Mesenchymal stem cell (in vitro differentiated cells and primary cell): ENCODE measurements at regions not wholly inside any gene's neighbourhood (a gene's known extent, or its start where the extent isn't known, plus 50 kb on each side); places are given as distances from the start of the nearest gene placed in this dataset.

Source experiments
- DNase-seq: peaks from one replicate; pipeline ENCODE4 v3.0.0-alpha.2; 2013
- H2AFZ ChIP-seq: one replicate; pipeline ENCODE4 v1.6.1; 2013; ENCODE audit warnings: low read depth, mild to moderate bottlenecking, control low read depth, inconsistent platforms, low read length, moderate library complexity
- H2AK5ac ChIP-seq: 2 replicates; pipeline ENCODE4 v1.6.1; 2013; ENCODE audit warnings: low read length, moderate library complexity, mild to moderate bottlenecking, inconsistent platforms; ENCODE audit not compliant: severe bottlenecking
- H2BK120ac ChIP-seq: one replicate; pipeline ENCODE4 v1.6.1; 2013; ENCODE audit warnings: low read depth, mild to moderate bottlenecking, inconsistent platforms, low read length, moderate library complexity
- H2BK12ac ChIP-seq, 2 experiments: one replicate each; pipeline ENCODE4 v1.6.1; 2013; ENCODE audit warnings: inconsistent platforms in 2 of 2, low read length in 2 of 2, mild to moderate bottlenecking in 2 of 2, moderate library complexity in 2 of 2, control low read depth in 1 of 2
- H2BK15ac ChIP-seq: one replicate; pipeline ENCODE4 v1.6.1; 2013; ENCODE audit warnings: mild to moderate bottlenecking, low read depth, inconsistent platforms; ENCODE audit not compliant: poor library complexity, severe bottlenecking
- H2BK5ac ChIP-seq: 2 replicates; pipeline ENCODE4 v1.6.1; 2013; ENCODE audit warnings: low read depth, mild to moderate bottlenecking, low read length, control low read depth, inconsistent platforms; ENCODE audit not compliant: poor library complexity, severe bottlenecking
- H3K14ac ChIP-seq, 2 experiments: one replicate each; pipeline ENCODE4 v1.6.1; 2013; ENCODE audit warnings: inconsistent platforms in 2 of 2, low read length in 2 of 2, control low read depth in 1 of 2, mild to moderate bottlenecking in 1 of 2, moderate library complexity in 1 of 2
- H3K18ac ChIP-seq, 2 experiments: one replicate each; pipeline ENCODE4 v1.6.1; 2013; ENCODE audit warnings: inconsistent platforms in 2 of 2, low read length in 2 of 2, control low read depth in 1 of 2, low read depth in 1 of 2, mild to moderate bottlenecking in 1 of 2
- H3K23ac ChIP-seq, 2 experiments: one replicate each; pipeline ENCODE4 v1.6.1; 2013; ENCODE audit warnings: inconsistent platforms in 2 of 2, low read length in 2 of 2, mild to moderate bottlenecking in 2 of 2, moderate library complexity in 2 of 2, control low read depth in 1 of 2
- H3K27ac ChIP-seq: 2 replicates; pipeline ENCODE4 v1.5.1; 2013; ENCODE audit warnings: mild to moderate bottlenecking, moderate library complexity, low read length, control low read depth, inconsistent platforms; ENCODE audit not compliant: poor library complexity, severe bottlenecking
- H3K27me3 ChIP-seq, 2 experiments: 2 replicates each; pipeline versions ENCODE4 v1.6.1 to v1.7.0; 2013; ENCODE audit warnings: low read length in 2 of 2, mild to moderate bottlenecking in 2 of 2, moderate library complexity in 2 of 2, control low read depth in 1 of 2, inconsistent platforms in 1 of 2; ENCODE audit not compliant: control insufficient read depth in 1 of 2, insufficient read depth in 1 of 2
- H3K36me3 ChIP-seq, 2 experiments: 2 replicates each; pipeline versions ENCODE4 v1.6.1 to v1.7.0; 2013; ENCODE audit warnings: low read length in 2 of 2, control low read depth in 1 of 2, inconsistent platforms in 1 of 2, low read depth in 1 of 2, mild to moderate bottlenecking in 1 of 2; ENCODE audit not compliant: insufficient read depth in 2 of 2, control insufficient read depth in 1 of 2
- H3K4ac ChIP-seq, 2 experiments: one replicate each; pipeline ENCODE4 v1.6.1; 2013; ENCODE audit warnings: inconsistent platforms in 2 of 2, low read length in 2 of 2, mild to moderate bottlenecking in 2 of 2, moderate library complexity in 2 of 2, control low read depth in 1 of 2, low read depth in 1 of 2
- H3K4me1 ChIP-seq: 2 replicates; pipeline ENCODE4 v1.6.1; 2013; ENCODE audit warnings: low read depth, low read length, control low read depth; ENCODE audit not compliant: control insufficient read depth, insufficient read depth
- H3K4me2 ChIP-seq: 2 replicates; pipeline ENCODE4 v1.6.1; 2013; ENCODE audit warnings: low read length, mild to moderate bottlenecking, inconsistent platforms; ENCODE audit not compliant: poor library complexity, severe bottlenecking
- H3K4me3 ChIP-seq, 2 experiments: 2 replicates each; pipeline versions ENCODE4 v1.5.1 to v1.7.0; 2013; ENCODE audit warnings: low read length in 2 of 2, mild to moderate bottlenecking in 2 of 2, control low read depth in 1 of 2, low read depth in 1 of 2; ENCODE audit not compliant: insufficient read depth in 1 of 2
- H3K79me1 ChIP-seq: replicated peaks from 2 replicates; pipeline ENCODE4 v1.6.1; 2013; ENCODE audit warnings: mild to moderate bottlenecking, control low read depth, low read length, inconsistent platforms; ENCODE audit not compliant: poor library complexity, severe bottlenecking
- H3K9ac ChIP-seq: 2 replicates; pipeline ENCODE4 v1.7.0; 2013; ENCODE audit warnings: mild to moderate bottlenecking, low read length, moderate library complexity
- H3K9me3 ChIP-seq: 2 replicates; pipeline ENCODE4 v1.7.0; 2013; ENCODE audit warnings: mild to moderate bottlenecking, low read length; ENCODE audit not compliant: control insufficient read depth
- H4K8ac ChIP-seq: one replicate; pipeline ENCODE4 v1.6.1; 2013; ENCODE audit warnings: inconsistent platforms, mild to moderate bottlenecking, low read length, moderate library complexity
- H4K91ac ChIP-seq: one replicate; pipeline ENCODE4 v1.6.1; 2013; ENCODE audit warnings: mild to moderate bottlenecking, low read length, inconsistent platforms
- WGBS: methylation state at CpG from one replicate; pipeline ENCODE4 v1.1.7; 2013; ENCODE audit warnings: mixed read lengths; 5-methylcytosine and 5-hydroxymethylcytosine counted together

GRCh38 chr3:168582503-168582902 lies 486.8 kb upstream of the GOLIM4 start:
- Histone ChIP-seq H3K4me2 (no peak overlapping the region), H3K27me3 (no peaks in the 10 kb centered on the region), H3K4me1 (no peaks in the 10 kb centered on the region), H3K4me3 (no peak overlapping the region), H3K27ac (no peak overlapping the region), H2BK5ac (no peak overlapping the region), H3K79me1 (no peaks in the 10 kb centered on the region), H3K18ac (no peak overlapping the region), H4K8ac (no peak overlapping the region), H2AFZ (no peak overlapping the region), H2BK15ac (no peak overlapping the region), H2BK120ac (no peak overlapping the region), H3K9me3 (no peaks in the 10 kb centered on the region), H2BK12ac (no peak overlapping the region), H2AK5ac (no peak overlapping the region), H3K23ac (no peak overlapping the region), H3K9ac (no peak overlapping the region), H4K91ac (no peak overlapping the region), H3K14ac (no peak overlapping the region), H3K36me3 (no peaks in the 10 kb centered on the region), H3K4ac (no peak overlapping the region)
- DNase-seq, result no peak

GRCh38 chr3:168581771-168582225 lies 486.1 kb upstream of the GOLIM4 start:
- Histone ChIP-seq H2BK5ac (no peak overlapping the region), H3K9me3 (no peaks in the 10 kb centered on the region), H3K18ac (no peak overlapping the region), H2AK5ac (no peak overlapping the region), H3K4ac (no peak overlapping the region), H2BK120ac (no peak overlapping the region), H3K4me2 (no peak overlapping the region), H3K4me1 (no peaks in the 10 kb centered on the region), H4K8ac (no peak overlapping the region), H4K91ac (no peak overlapping the region), H3K79me1 (no peaks in the 10 kb centered on the region), H3K23ac (no peak overlapping the region), H2BK15ac (no peak overlapping the region), H3K4me3 (no peak overlapping the region), H2AFZ (no peak overlapping the region), H3K27me3 (no peaks in the 10 kb centered on the region), H3K27ac (no peak overlapping the region), H3K14ac (no peak overlapping the region), H3K9ac (no peak overlapping the region), H3K36me3 (no peaks in the 10 kb centered on the region), H2BK12ac (no peak overlapping the region)
- WGBS, result 80% methylated on average over 1 of the region's 2 CpGs
- no peak for DNase-seq

DNA sequence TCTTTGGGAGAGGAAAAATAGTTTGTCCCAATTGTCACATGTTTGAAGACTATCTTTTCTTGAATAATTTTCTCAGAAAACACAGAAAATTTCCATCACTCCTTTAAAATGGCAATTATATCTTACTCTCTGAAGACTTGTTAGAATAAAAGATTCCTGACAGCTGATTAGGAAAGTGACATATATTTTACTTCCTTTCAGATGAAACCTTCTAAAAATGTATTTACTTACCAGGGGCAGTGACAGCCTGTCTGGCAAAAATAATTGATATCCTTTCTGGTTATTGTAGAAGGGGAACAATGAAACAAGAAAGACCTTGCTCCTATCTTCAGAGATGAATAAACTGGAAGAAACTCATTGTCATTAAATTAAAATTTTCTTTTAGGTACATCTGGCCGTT lies 483.3 kb upstream of the GOLIM4 start:
- no peak overlapping the region for H3K4ac ChIP-seq
- no peak overlapping the region for H4K91ac ChIP-seq
- no peak overlapping the region for H2BK120ac ChIP-seq
- no peak overlapping the region for H2AFZ ChIP-seq
- no peak overlapping the region for H2BK5ac ChIP-seq
- no CpG with 5 or more reads among the region's 1 CpG for WGBS
- H2BK12ac ChIP-seq, result no peak overlapping the region
- H3K23ac ChIP-seq, result no peak overlapping the region
- no peak overlapping the region for H3K14ac ChIP-seq
- H3K4me1 ChIP-seq, result no peaks in the 10 kb centered on the region
- no peak overlapping the region for H4K8ac ChIP-seq
- no peaks in the 10 kb centered on the region for H3K36me3 ChIP-seq
- no peaks in the 10 kb centered on the region for H3K79me1 ChIP-seq
- no peaks in the 10 kb centered on the region for H3K9me3 ChIP-seq
- H3K27ac ChIP-seq, result no peak overlapping the region
- no peak for DNase-seq
- no peaks in the 10 kb centered on the region for H3K27me3 ChIP-seq
- H3K9ac ChIP-seq, result no peak overlapping the region
- H3K18ac ChIP-seq, result no peak overlapping the region
- no peak overlapping the region for H2AK5ac ChIP-seq
- H3K4me2 ChIP-seq, result no peak overlapping the region
- H3K4me3 ChIP-seq, result no peak overlapping the region
- no peak overlapping the region for H2BK15ac ChIP-seq

GRCh38 chr3:168575750-168576149 lies 480.0 kb upstream of the GOLIM4 start:
- H3K4me3 ChIP-seq, result no peak overlapping the region
- H3K9ac ChIP-seq, result no peak overlapping the region
- no peaks in the 10 kb centered on the region for H3K9me3 ChIP-seq
- H3K4me1 ChIP-seq, result no peaks in the 10 kb centered on the region
- H3K18ac ChIP-seq, result no peak overlapping the region
- no peak overlapping the region for H3K4ac ChIP-seq
- H3K79me1 ChIP-seq, result no peaks in the 10 kb centered on the region
- H3K27me3 ChIP-seq, result no peaks in the 10 kb centered on the region
- no peak overlapping the region for H2BK15ac ChIP-seq
- no peak overlapping the region for H2AFZ ChIP-seq
- no peak overlapping the region for H4K91ac ChIP-seq
- H2BK12ac ChIP-seq, result no peak overlapping the region
- no peak overlapping the region for H2AK5ac ChIP-seq
- no peak overlapping the region for H4K8ac ChIP-seq
- H2BK5ac ChIP-seq, result no peak overlapping the region
- no peak for DNase-seq
- WGBS, result no CpG with 5 or more reads among the region's 2 CpGs
- no peak overlapping the region for H3K27ac ChIP-seq
- H3K23ac ChIP-seq, result no peak overlapping the region
- no peak overlapping the region for H3K4me2 ChIP-seq
- no peaks in the 10 kb centered on the region for H3K36me3 ChIP-seq
- H3K14ac ChIP-seq, result no peak overlapping the region
- H2BK120ac ChIP-seq, result no peak overlapping the region
